GM18858 (cell line): ENCODE measurements at regions not wholly inside any gene's neighbourhood (a gene's known extent, or its start where the extent isn't known, plus 50 kb on each side); places are given as distances from the start of the nearest gene placed in this dataset.

ENCODE experiments used
- ATAC-seq: cut with Tn5 transposase; IDR thresholded peaks from one replicate; pipeline ENCODE4 v1.9.1; 2021; ENCODE audit not compliant: unreplicated experiment

DNA sequence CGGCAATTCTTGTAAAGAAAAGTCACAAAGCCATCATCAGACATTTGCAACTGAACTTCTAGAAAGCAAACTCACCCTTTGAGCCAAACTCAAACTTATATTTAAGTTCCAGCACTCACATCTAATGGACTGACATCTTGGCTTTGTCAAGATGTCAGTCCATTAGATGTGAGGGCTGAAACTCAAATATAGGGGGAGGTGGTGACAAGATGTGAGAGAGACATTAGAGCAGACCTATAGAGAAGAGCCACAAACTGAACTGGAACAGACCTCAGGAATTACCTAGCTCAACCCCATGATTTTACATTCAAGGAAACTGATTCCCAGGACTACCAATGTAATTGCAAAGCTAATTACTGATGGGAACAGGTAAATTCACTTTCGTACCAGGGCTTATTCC is 543.8 kb downstream of the TNS1 start:
- ATAC-seq, result no peak

GRCh38 chr2:217456016-217456415 is 546.8 kb downstream of the TNS1 start:
- ATAC-seq, result no peak

GRCh38 chr2:217452928-217453327 is 549.9 kb downstream of the TNS1 start:
- no peak for ATAC-seq

- ATAC-seq, result no peak
These were observed 551.1 kb downstream of the TNS1 start for GRCh38 chr2:217451666-217452065.

DNA sequence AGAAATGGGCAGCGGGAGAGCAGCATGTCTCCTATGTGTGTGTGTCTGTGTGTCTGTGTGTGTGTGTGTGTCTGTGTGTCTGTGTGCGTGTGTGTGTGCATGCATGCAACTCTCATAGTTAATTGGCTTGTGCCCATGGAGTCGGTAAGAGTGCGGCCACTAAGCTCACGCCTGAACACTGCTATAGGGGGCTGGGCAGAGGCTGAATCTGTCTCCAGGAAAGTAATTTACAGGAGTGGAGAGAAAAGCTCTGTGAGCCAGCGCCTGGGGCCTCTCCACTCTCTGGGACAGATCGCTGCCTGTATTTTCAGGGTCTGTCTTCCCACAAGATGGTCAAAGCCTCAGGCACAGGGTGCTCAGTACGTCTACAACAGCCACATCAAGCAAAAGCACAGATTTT is 553.4 kb downstream of the TNS1 start:
- ATAC-seq, result no peak

DNA sequence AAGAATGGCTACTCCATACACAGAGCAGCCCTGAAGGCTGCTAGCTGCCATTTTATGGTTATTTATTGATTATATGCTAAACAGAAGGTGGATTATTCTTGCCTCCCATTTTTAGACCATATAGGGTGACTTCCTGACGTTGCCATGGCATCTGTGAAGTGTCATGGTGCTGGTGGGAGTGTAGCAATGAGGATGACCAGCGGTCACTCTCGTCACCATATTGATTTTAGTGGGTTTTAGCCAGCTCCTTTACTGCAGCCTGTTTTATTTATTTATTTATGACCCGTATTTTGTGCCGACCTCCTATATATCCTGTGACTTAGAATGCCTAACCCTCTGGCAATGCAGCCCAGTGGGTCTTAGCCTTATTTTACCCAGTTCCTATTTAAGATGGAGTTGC is 553.9 kb downstream of the TNS1 start:
- ATAC-seq, result no peak

DNA sequence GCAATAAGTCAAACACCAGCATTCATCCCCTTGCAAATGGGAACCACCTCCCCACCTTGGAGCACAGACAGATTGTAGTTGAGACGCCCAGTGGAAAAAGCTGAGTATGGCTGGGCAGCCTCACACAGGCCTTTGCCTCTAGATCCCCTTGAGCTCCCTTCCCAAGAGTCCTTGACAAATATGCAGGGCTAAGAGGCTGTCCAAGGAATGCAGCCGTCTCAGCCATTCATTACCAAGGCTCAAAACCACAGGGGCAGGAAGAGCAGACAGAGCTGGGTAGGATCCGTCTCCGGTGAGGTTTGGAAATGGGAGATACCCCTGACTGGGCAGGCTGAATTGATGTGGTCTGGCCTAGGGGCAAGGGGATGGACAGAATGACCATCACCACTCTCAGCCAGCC is 557.1 kb downstream of the TNS1 start:
- no peak for ATAC-seq

GRCh38 chr2:217444932-217445331 is 557.9 kb downstream of the TNS1 start:
- ATAC-seq, result no peak

DNA sequence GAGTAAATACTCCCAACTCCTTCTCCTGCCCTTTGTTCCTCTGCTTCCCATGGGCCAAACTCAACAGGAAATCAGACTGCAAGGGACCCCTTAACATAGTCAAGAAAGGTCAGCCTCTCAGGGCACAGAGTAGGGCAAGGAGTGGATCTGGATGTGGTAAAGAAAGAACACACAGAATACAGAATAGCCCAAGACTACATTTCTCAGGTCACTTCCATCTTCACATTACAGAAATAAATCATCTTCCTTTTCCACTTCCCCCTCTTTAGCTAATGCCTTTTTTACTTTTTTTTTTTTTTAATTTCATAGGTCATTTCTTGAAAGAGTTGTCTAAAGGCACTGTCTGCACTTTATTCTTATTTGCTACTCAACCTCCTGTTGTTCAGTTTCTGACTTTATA is 558.3 kb downstream of the TNS1 start:
- no peak for ATAC-seq

DNA sequence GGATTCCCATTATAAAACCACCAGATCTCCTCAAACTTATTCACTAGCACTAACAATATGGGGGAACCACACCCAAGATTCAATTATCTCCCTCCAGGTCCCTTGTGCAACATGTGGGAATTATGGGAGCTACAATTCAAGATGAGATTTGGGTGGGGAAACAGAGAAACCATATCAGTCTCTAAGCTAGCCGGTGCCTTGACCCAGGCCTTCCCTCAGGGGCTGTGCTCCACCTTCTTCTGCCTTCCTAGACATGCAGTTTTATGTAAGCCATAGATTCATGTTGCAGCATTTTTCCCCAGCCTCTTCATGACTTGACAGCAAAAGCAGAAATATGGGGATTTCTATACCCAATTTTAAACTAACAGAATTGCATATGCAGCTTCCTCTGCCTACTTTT is 559.2 kb downstream of the TNS1 start:
- no peak for ATAC-seq

DNA sequence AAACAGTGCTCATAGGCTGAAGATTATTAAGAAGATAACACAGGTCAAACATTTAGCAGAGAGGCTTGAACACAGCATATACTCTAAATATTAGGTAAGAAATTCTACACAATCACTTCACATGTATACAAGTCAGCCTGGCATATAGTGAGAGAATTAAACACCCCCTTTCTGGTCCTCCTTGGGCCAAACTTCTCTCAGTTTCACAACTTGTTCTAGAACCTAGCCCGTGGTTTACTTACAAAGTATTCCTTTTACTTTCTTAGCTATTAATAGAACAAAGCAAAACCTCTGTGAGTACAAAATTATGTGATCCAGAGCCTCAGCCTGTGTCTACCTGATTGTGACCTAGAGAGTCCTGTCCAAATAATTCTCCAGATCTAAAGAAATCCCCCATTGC is 562.8 kb downstream of the TNS1 start:
- peak; percentile 72 for ATAC-seq

- no peak for ATAC-seq
These were observed 564.0 kb downstream of the TNS1 start for GRCh38 chr2:217438821-217439220.

DNA sequence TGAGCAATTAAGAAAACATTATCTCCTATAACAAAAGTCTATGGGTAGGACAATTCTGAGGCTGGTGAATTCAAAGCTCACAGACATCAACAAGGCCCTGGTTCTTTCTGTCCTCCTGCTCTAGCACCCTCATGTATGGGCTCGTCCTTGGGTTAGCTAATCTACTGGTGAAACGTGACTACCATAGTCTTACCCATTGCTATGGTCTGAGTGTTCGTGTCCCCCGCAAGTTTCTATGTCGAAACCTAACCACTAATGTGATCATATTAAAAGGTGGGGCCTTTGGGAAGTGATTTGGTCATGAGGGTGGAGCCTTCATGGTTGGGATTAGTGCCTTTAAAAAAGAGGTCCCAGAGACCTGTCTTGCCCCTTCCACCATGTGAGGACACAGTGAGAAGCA is 564.7 kb downstream of the TNS1 start:
- ATAC-seq, result no peak

GRCh38 chr2:217437290-217437870 is 565.4 kb downstream of the TNS1 start:
- ATAC-seq, result no peak

DNA sequence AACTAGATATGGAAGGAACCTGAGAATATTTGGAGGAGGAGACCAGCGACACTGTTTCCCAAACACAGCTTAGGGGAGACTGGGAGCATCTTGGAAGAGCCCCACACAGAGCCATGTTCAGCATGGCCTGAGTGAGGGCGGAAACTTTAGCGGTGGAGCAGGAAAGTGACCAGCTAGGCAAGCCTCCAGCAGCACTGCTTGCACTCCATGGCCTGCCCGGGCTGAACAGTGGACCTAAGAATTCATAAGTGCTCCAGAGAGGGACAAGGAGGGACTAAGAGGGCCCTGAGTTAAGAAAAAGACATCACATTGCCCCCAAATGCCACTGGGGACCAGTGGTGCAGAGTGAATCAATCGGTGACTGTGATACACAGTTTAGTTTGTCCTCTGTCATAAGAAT is 566.4 kb downstream of the TNS1 start:
- no peak for ATAC-seq

- peak; percentile 95 for ATAC-seq
These were observed 568.4 kb downstream of the TNS1 start for GRCh38 chr2:217434180-217434975.

- no peak for ATAC-seq
These were observed 569.3 kb downstream of the TNS1 start for GRCh38 chr2:217433522-217433921.

DNA sequence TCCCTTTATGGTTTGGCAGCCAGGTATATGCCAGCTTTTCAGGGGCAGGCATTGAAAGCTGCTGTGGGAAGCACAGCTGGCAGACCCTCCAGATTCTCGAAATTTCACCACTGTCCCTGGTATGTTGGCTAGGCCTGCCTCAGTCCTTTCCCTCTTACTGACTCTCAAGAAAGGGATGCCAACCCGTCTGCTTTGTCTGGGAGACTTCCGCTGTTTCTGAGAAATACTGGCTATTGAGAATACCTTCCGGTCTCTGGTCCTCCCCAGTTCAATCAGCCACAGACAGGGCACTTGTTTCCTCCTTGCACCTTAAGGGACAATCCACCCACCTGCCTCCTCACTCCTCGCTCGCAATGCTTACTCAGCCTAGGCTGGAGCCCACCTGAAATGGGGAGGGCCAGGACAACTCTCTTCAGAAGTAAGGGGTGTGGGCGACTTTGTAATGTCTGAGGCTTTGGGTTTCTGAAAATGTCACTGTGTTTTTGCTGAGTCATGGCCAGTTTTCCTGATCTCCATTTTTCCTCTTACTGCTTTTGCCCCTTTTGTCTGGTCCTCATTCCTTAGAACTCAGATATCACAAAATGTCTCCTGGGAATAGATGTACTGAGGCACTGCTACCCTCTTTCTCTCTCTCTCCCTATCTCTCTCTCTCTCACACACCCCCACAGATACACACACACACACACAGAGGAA is 571.1 kb downstream of the TNS1 start:
- ATAC-seq, result no peak

GRCh38 chr2:217430916-217431576 is 571.2 kb upstream of the TNP1 start:
- no peak for ATAC-seq

GRCh38 chr2:217429981-217430500 is 570.2 kb upstream of the TNP1 start:
- ATAC-seq, result no peak

GRCh38 chr2:217421834-217422233 is 562.0 kb upstream of the TNP1 start:
- no peak for ATAC-seq
